BJ (cell line): ENCODE measurements at regions not wholly inside any gene's neighbourhood (a gene's known extent, or its start where the extent isn't known, plus 50 kb on each side); places are given as distances from the start of the nearest gene placed in this dataset.

ENCODE experiments used
- CTCF ChIA-PET: fragments of 350-600 bp; formaldehyde crosslinking; extraction: SDS; loops from one replicate; lab custom pipeline; 2021; ENCODE audit warnings: antibody characterized with exemption, inconsistent platforms; lab: Yijun Ruan, JAX
- POLR2A ChIA-PET: fragments of 300-600 bp; sonication (Branson Sonifier 250); formaldehyde crosslinking; extraction: SDS; loops from one replicate; lab custom pipeline; 2021; ENCODE audit warnings: antibody characterized with exemption; lab: Charles Lee
- DNase-seq: peaks from one replicate; pipeline ENCODE4 v3.0.0-alpha.2; 2011; ENCODE audit warnings: low read depth
- H3K27me3 ChIP-seq: 2 replicates; pipeline ENCODE4 v1.6.0; 2011; ENCODE audit warnings: low read length; ENCODE audit not compliant: control insufficient read depth, insufficient read depth
- H3K36me3 ChIP-seq: 2 replicates; pipeline ENCODE4 v1.5.1; 2011; ENCODE audit warnings: low read length; ENCODE audit not compliant: control insufficient read depth, insufficient read depth
- H3K4me3 ChIP-seq: 2 replicates; pipeline ENCODE4 v1.5.1; 2011; ENCODE audit warnings: low read depth, mild to moderate bottlenecking, control low read depth, low read length
- TF ChIP-seq, protein P1 (sequence below): IDR thresholded peaks from 2 replicates; pipeline ENCODE4 v1.5.1; 2011; ENCODE audit warnings: low read depth, mild to moderate bottlenecking, control low read depth, inconsistent platforms, low read length, moderate library complexity; ENCODE audit not compliant: insufficient read depth

DNA sequence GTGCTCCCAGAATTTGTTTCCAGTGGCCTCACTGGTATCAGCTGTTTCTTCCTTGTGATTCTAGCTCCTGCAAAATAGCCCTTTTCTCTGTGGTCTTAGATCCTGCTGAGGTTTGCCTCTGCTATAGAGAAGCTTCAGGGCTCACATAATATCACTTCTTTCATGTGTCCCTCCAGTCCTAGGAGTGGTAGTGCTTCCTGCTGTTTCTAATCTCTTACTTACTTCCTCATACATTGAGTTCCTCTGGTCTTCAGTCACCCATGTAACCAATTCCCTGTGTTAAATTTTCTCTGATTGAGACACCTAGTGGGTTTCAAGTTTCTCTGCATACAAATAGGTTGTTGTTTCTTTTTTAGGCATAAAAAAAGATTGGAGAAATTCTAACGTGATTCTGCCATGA is 1567.9 kb downstream of the ARAP2 start:
- Histone ChIP-seq H3K36me3 (no peaks in the 10 kb centered on the region), H3K4me3 (no peak overlapping the region), H3K27me3 (no peaks in the 10 kb centered on the region)
- DNase-seq = no peak
- TF ChIP-seq, protein P1, sequence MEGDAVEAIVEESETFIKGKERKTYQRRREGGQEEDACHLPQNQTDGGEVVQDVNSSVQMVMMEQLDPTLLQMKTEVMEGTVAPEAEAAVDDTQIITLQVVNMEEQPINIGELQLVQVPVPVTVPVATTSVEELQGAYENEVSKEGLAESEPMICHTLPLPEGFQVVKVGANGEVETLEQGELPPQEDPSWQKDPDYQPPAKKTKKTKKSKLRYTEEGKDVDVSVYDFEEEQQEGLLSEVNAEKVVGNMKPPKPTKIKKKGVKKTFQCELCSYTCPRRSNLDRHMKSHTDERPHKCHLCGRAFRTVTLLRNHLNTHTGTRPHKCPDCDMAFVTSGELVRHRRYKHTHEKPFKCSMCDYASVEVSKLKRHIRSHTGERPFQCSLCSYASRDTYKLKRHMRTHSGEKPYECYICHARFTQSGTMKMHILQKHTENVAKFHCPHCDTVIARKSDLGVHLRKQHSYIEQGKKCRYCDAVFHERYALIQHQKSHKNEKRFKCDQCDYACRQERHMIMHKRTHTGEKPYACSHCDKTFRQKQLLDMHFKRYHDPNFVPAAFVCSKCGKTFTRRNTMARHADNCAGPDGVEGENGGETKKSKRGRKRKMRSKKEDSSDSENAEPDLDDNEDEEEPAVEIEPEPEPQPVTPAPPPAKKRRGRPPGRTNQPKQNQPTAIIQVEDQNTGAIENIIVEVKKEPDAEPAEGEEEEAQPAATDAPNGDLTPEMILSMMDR = no peak
- ChIA-PET POLR2A (no interaction called here), CTCF (no interaction called here)

DNA sequence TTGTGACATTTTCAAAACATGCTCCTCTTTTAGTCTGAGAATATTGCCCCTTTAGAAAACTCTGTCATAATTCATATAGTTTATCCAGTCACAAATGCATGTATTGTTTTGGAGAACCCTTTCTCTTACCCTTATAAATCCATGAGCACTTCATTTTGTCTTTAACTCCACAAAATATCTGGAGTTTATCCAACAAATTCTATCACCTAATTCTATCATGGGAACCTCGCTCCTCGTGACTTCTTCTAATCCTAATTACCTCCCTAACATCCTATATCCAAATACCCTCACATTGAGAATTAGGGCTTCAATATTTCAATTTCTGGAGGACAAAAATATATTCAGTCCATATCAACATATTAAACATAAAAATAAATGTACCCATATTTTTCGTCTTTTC is 1565.9 kb downstream of the ARAP2 start:
- no peak for DNase-seq
- ChIA-PET CTCF (no interaction called here), POLR2A (no interaction called here)
- TF ChIP-seq, protein P1 = no peak
- Histone ChIP-seq H3K36me3 (no peaks in the 10 kb centered on the region), H3K4me3 (no peak overlapping the region), H3K27me3 (no peaks in the 10 kb centered on the region)

DNA sequence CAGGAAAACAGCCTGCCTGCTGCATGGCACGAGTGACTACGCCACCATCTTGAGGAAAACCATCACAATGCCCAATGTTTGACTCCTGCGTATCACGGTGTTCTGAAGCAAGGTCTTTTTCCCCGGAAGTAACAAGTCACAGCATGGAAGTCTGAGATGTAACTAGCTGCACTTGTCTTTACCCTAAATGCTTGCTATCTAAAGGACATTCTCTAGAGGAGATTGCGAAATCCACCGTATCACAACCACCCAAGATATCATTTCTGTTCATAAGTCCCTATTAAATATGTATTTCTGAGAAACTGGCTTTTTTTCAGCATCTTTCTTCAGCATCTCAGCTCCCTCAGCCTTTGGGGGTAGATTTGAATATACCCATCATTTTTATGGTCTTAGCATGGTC is 1565.1 kb downstream of the ARAP2 start:
- no peaks in the 10 kb centered on the region for H3K36me3 ChIP-seq
- TF ChIP-seq, protein P1 = no peak
- H3K4me3 ChIP-seq = no peak overlapping the region
- H3K27me3 ChIP-seq = no peaks in the 10 kb centered on the region
- ChIA-PET CTCF (no interaction called here), POLR2A (no interaction called here)
- DNase-seq = no peak

DNA sequence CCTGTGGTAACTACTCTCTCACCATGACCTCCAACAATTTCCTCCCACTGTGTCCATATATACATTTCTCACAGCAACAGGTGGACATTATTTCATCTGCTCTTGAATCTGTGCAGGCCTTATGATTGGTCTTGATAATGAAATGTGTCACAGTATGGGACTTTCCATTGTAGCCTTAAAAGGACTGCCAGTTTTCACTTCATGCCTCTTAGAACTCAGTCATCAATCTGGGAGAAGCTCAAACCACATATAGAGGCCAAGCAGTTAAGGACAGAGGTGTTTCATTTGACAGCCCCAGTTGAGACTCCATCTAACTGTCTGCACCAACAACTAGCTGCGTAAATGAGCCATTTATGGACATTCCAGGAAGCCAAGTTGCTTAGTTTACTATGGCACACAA is 1534.8 kb downstream of the ARAP2 start:
- Histone ChIP-seq H3K4me3 (no peak overlapping the region), H3K36me3 (no peaks in the 10 kb centered on the region), H3K27me3 (no peaks in the 10 kb centered on the region)
- TF ChIP-seq, protein P1 = no peak
- no peak for DNase-seq
- POLR2A ChIA-PET = no interaction called here
- CTCF ChIA-PET = no interaction called here

DNA sequence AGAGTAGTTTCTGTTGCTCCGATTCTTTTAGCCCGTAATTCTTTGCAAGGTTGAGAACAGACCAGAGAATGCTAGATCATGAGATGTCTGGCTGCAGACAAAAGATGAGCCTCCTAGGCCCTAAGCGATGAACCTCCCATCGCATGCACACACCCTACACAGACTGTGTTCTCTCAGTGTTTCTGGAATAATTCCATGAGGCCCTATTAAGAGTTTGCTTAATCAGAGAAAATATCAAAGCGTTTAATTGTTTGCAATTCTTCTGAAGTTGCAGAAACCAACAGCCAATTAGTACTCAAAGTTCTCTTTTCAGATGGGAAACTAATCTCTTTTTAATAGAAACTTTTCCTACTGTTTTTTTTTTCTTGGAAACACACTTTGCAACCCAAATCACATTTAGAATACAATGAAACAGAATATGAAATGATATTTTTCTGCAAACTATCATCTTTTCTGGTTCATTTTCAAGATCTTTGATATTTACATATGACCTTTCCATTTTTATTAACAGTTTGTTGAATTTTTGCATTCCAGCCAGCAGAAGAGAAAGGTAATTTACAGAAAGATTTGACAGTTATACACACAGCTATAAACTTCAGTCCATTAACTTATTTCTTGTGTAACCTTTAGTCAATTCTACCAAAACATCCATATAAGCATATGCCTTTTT is 1525.6 kb downstream of the ARAP2 start:
- Histone ChIP-seq H3K27me3 (no peaks in the 10 kb centered on the region), H3K36me3 (no peaks in the 10 kb centered on the region), H3K4me3 (no peak overlapping the region)
- POLR2A ChIA-PET = no interaction called here
- no peak for DNase-seq
- CTCF ChIA-PET = no interaction called here
- TF ChIP-seq, protein P1 = no peak
